Pulmonary artery endothelial cell (primary cell): ENCODE measurements at regions not wholly inside any gene's neighbourhood (a gene's known extent, or its start where the extent isn't known, plus 50 kb on each side); places are given as distances from the start of the nearest gene placed in this dataset.

ENCODE experiments used
- DNase-seq: peaks from one replicate; pipeline ENCODE4 v3.0.0-alpha.2; 2011; ENCODE audit warnings: low read depth, low spot score

- DNase-seq = no peak
Measured at GRCh38 chr1:244974106-244974505, 109.8 kb upstream of the HNRNPU start.

GRCh38 chr1:244971552-244972216 lies 107.3 kb upstream of the HNRNPU start:
- DNase-seq = no peak

- peak; percentile 88 for DNase-seq
Measured at GRCh38 chr1:244970744-244971551, 106.6 kb upstream of the HNRNPU start.

- no peak for DNase-seq
Measured at GRCh38 chr1:244970236-244970743, 105.9 kb upstream of the HNRNPU start.

- DNase-seq = peak; percentile 87
Measured at GRCh38 chr1:244969355-244970235, 105.3 kb upstream of the HNRNPU start.

- no peak for DNase-seq
Measured at GRCh38 chr1:244968881-244969280, 104.5 kb upstream of the HNRNPU start.

- no peak for DNase-seq
Measured at GRCh38 chr1:244968471-244968871, 104.1 kb upstream of the HNRNPU start.

GRCh38 chr1:244967159-244967558 lies 102.8 kb upstream of the HNRNPU start:
- no peak for DNase-seq

GRCh38 chr1:244965185-244966030 lies 101.1 kb upstream of the HNRNPU start:
- no peak for DNase-seq

- DNase-seq = peak; percentile 50
Measured at GRCh38 chr1:244964112-244964971, 100.0 kb upstream of the HNRNPU start.

- no peak for DNase-seq
Measured at GRCh38 chr1:244963231-244963826, 99.0 kb upstream of the HNRNPU start.

- no peak for DNase-seq
Measured at GRCh38 chr1:244962130-244962529, 97.8 kb upstream of the HNRNPU start.

GRCh38 chr1:244960904-244961303 lies 96.6 kb upstream of the HNRNPU start:
- no peak for DNase-seq

- DNase-seq = no peak
Measured at GRCh38 chr1:244958593-244958992, 94.2 kb upstream of the HNRNPU start.

GRCh38 chr1:244957525-244957924 lies 93.2 kb upstream of the HNRNPU start:
- no peak for DNase-seq

- no peak for DNase-seq
Measured at GRCh38 chr1:244957122-244957521, 92.8 kb upstream of the HNRNPU start.

- no peak for DNase-seq
Measured at GRCh38 chr1:244955661-244956060, 91.3 kb upstream of the HNRNPU start.

GRCh38 chr1:244954359-244954758 lies 90.0 kb upstream of the HNRNPU start:
- DNase-seq = no peak

- DNase-seq = no peak
Measured at GRCh38 chr1:244953901-244954300, 89.6 kb upstream of the HNRNPU start.
